ENCODE measurements at regions not wholly inside any gene's neighbourhood (a gene's known extent, or its start where the extent isn't known, plus 50 kb on each side); places are given as distances from the start of the nearest gene placed in this dataset.

GRCh38 chr2:146734821-146735190 lies 1110.0 kb upstream of the ACVR2A start:
- TF ChIP-seq CTCF (IDR thresholded peaks at IDR 0.05; ENCODE audit: insufficient read depth, low read depth, low read length) (no peak), EZH2 (IDR thresholded peaks at IDR 0.05; ENCODE audit: insufficient read depth, low read length) (no peak)
- Mint-ChIP-seq H3K4me1 (ENCODE audit: low read depth, unreplicated experiment) (no peaks in the 10 kb centered on the region), H3K9me3 (ENCODE audit: unreplicated experiment) (no peaks in the 10 kb centered on the region), H3K36me3 (ENCODE audit: low read depth, unreplicated experiment) (no peaks in the 10 kb centered on the region), H3K27me3 (ENCODE audit: low read depth, unreplicated experiment) (no peaks in the 10 kb centered on the region), H3K27ac (ENCODE audit: unreplicated experiment) (no peak overlapping the region), H3K4me3 (ENCODE audit: unreplicated experiment) (no peak overlapping the region)
- Histone ChIP-seq H3K79me2 (ENCODE audit: insufficient read depth, low read length) (no peaks in the 10 kb centered on the region), H3K4me1 (ENCODE audit: insufficient read depth, low read length) (no peaks in the 10 kb centered on the region), H3K9ac (ENCODE audit: low read length) (no peak overlapping the region), H3K27ac (ENCODE audit: low read depth, low read length) (no peak overlapping the region), H3K9me3 (ENCODE audit: insufficient read depth, low read depth, low read length) (no peaks in the 10 kb centered on the region), H3K4me2 (ENCODE audit: low read length) (no peak overlapping the region), H3K4me3 (ENCODE audit: insufficient read depth, low read depth, low read length) (no peak overlapping the region), H3K27me3 (ENCODE audit: insufficient read depth, low read length) (no peaks in the 10 kb centered on the region), H4K20me1 (ENCODE audit: insufficient read depth, low read length) (no peaks in the 10 kb centered on the region), H3K36me3 (ENCODE audit: insufficient read depth, low read length) (no peaks in the 10 kb centered on the region), H2AFZ (ENCODE audit: low read depth, low read length) (no peak overlapping the region)
- no peak for DNase-seq (ENCODE audit: low read depth)
- no peak for FAIRE-seq

- FAIRE-seq (peak; percentile 9), DNase-seq (ENCODE audit: low read depth) (peak; percentile 24)
- Histone ChIP-seq H2AFZ (ENCODE audit: low read depth, low read length) (no peak overlapping the region), H3K4me1 (ENCODE audit: insufficient read depth, low read length) (no peaks in the 10 kb centered on the region), H3K4me2 (ENCODE audit: low read length) (peak overlapping the region; percentile 20), H3K9me3 (ENCODE audit: insufficient read depth, low read depth, low read length) (no peaks in the 10 kb centered on the region), H3K27me3 (ENCODE audit: insufficient read depth, low read length) (no peaks in the 10 kb centered on the region), H3K4me3 (ENCODE audit: insufficient read depth, low read depth, low read length) (no peak overlapping the region), H3K9ac (ENCODE audit: low read length) (no peak overlapping the region), H4K20me1 (ENCODE audit: insufficient read depth, low read length) (no peaks in the 10 kb centered on the region), H3K36me3 (ENCODE audit: insufficient read depth, low read length) (no peaks in the 10 kb centered on the region), H3K79me2 (ENCODE audit: insufficient read depth, low read length) (no peaks in the 10 kb centered on the region), H3K27ac (ENCODE audit: low read depth, low read length) (no peak overlapping the region)
- H3K4me3 Mint-ChIP-seq (ENCODE audit: unreplicated experiment), result no peak overlapping the region
- TF ChIP-seq EZH2 (IDR thresholded peaks at IDR 0.05; ENCODE audit: insufficient read depth, low read length) (no peak), CTCF (IDR thresholded peaks at IDR 0.05; ENCODE audit: insufficient read depth, low read depth, low read length) (peak; percentile 65)
- H3K9me3 Mint-ChIP-seq (ENCODE audit: unreplicated experiment), result no peaks in the 10 kb centered on the region
- no peak overlapping the region for H3K27ac Mint-ChIP-seq (ENCODE audit: unreplicated experiment)
- no peaks in the 10 kb centered on the region for H3K36me3 Mint-ChIP-seq (ENCODE audit: low read depth, unreplicated experiment)
- H3K4me1 Mint-ChIP-seq (ENCODE audit: low read depth, unreplicated experiment), result no peaks in the 10 kb centered on the region
- H3K27me3 Mint-ChIP-seq (ENCODE audit: low read depth, unreplicated experiment), result no peaks in the 10 kb centered on the region
Measured at GRCh38 chr2:146734042-146734820, 1110.6 kb upstream of the ACVR2A start.

- no peak overlapping the region for H3K4me3 ChIP-seq (ENCODE audit: insufficient read depth, low read depth, low read length)
- no peak for FAIRE-seq
Measured at GRCh38 chr2:146730882-146731281, 1113.9 kb upstream of the ACVR2A start.

More at GRCh38 chr2:146730882-146731281, 1113.9 kb upstream of the ACVR2A start:
- H3K9me3 ChIP-seq (ENCODE audit: insufficient read depth, low read depth, low read length), result no peaks in the 10 kb centered on the region
- H4K20me1 ChIP-seq (ENCODE audit: insufficient read depth, low read length), result no peaks in the 10 kb centered on the region
- Mint-ChIP-seq H3K4me1 (ENCODE audit: low read depth, unreplicated experiment) (no peaks in the 10 kb centered on the region), H3K9me3 (ENCODE audit: unreplicated experiment) (no peaks in the 10 kb centered on the region), H3K36me3 (ENCODE audit: low read depth, unreplicated experiment) (no peaks in the 10 kb centered on the region), H3K4me3 (ENCODE audit: unreplicated experiment) (no peak overlapping the region), H3K27ac (ENCODE audit: unreplicated experiment) (no peak overlapping the region), H3K27me3 (ENCODE audit: low read depth, unreplicated experiment) (no peaks in the 10 kb centered on the region)
- DNase-seq (ENCODE audit: low read depth), result no peak
- no peak overlapping the region for H3K27ac ChIP-seq (ENCODE audit: low read depth, low read length)
- no peaks in the 10 kb centered on the region for H3K27me3 ChIP-seq (ENCODE audit: insufficient read depth, low read length)
- H3K4me2 ChIP-seq (ENCODE audit: low read length), result no peak overlapping the region
- no peaks in the 10 kb centered on the region for H3K4me1 ChIP-seq (ENCODE audit: insufficient read depth, low read length)
- H3K79me2 ChIP-seq (ENCODE audit: insufficient read depth, low read length), result no peaks in the 10 kb centered on the region
- H3K9ac ChIP-seq (ENCODE audit: low read length), result no peak overlapping the region
- H3K36me3 ChIP-seq (ENCODE audit: insufficient read depth, low read length), result no peaks in the 10 kb centered on the region
- no peak overlapping the region for H2AFZ ChIP-seq (ENCODE audit: low read depth, low read length)
- TF ChIP-seq CTCF (IDR thresholded peaks at IDR 0.05; ENCODE audit: insufficient read depth, low read depth, low read length), result no peak
- no peak for TF ChIP-seq EZH2 (IDR thresholded peaks at IDR 0.05; ENCODE audit: insufficient read depth, low read length)

Measured in astrocyte (in vitro differentiated cells and primary cell).